GM12878 (cell line): ENCODE measurements at regions not wholly inside any gene's neighbourhood (a gene's known extent, or its start where the extent isn't known, plus 50 kb on each side); places are given as distances from the start of the nearest gene placed in this dataset.
"Not testable (repeated sequence)": the region's sequence is repeated elsewhere in the genome, so short reads cannot be mapped to it uniquely, and the experiment has no call there.

Experiments
- ATAC-seq: fragments of 200-7000 bp; cut with Tn5 transposase; 3 replicates; pipeline ENCODE4 v1.9.1; 2020; ENCODE audit warnings: mild to moderate bottlenecking, moderate library complexity
- BruUV-seq: library from RNA; stranded (reverse); fragments of 400-500 nt; replicated peaks from 2 replicates; lab custom pipeline; 2021; lab: Mats Ljungman, UMichigan
- CTCF ChIA-PET: fragments of 300-600 bp; sonication (Branson Sonifier 250); formaldehyde crosslinking; extraction: SDS; loops from one replicate; lab custom pipeline; 2021; ENCODE audit warnings: inconsistent platforms; lab: Yijun Ruan, JAX
- POLR2A ChIA-PET: fragments of 350-600 bp; formaldehyde crosslinking; extraction: SDS; loops from one replicate; lab custom pipeline; 2021; ENCODE audit warnings: inconsistent platforms; lab: Charles Lee
- RAD21 ChIA-PET: fragments of 300-600 bp; sonication (Branson Sonifier 250); formaldehyde crosslinking; loops from one replicate; lab custom pipeline; 2023; ENCODE audit warnings: antibody characterized with exemption; ENCODE audit not compliant: unreplicated experiment; lab: Charles Lee
- SMC1A ChIA-PET: fragments of 300-600 bp; sonication (Branson Sonifier 250); formaldehyde crosslinking; loops from one replicate; lab custom pipeline; 2023; ENCODE audit not compliant: unreplicated experiment, uncharacterized antibody; lab: Charles Lee
- DNase-seq: peaks from one replicate; pipeline ENCODE4 v3.0.0-alpha.2; 2011; ENCODE audit warnings: low read depth, low spot score
- FAIRE-seq: peaks from 3 replicates; lab custom pipeline; 2011; peaks lifted over from hg19 to GRCh38; lab: Jason Lieb, UNC
- H2AFZ ChIP-seq: 2 replicates; pipeline ENCODE4 v1.6.0; 2011; ENCODE audit warnings: low read depth, low read length, control low read depth; ENCODE audit not compliant: control insufficient read depth
- H3K27ac ChIP-seq: 2 replicates; pipeline ENCODE4 v1.5.1; 2011; ENCODE audit warnings: control low read depth; ENCODE audit not compliant: control insufficient read depth, insufficient read depth
- H3K27me3 ChIP-seq, 2 experiments: replicated peaks in 1 of 2; 2 replicates each; pipeline versions ENCODE4 v1.6.0 to v1.6.1; 2011; ENCODE audit warnings: low read length in 1 of 2; ENCODE audit not compliant: control insufficient read depth in 2 of 2, insufficient read depth in 2 of 2
- H3K36me3 ChIP-seq, 2 experiments: 2 replicates each; pipeline ENCODE4 v1.5.1; 2011; ENCODE audit warnings: low read length in 1 of 2; ENCODE audit not compliant: control insufficient read depth in 2 of 2, insufficient read depth in 2 of 2
- H3K4me1 ChIP-seq: 2 replicates; pipeline ENCODE4 v1.6.1; 2011; ENCODE audit warnings: mild to moderate bottlenecking, low read length, moderate library complexity, mixed read lengths; ENCODE audit not compliant: control insufficient read depth, insufficient read depth
- H3K4me2 ChIP-seq: 2 replicates; pipeline ENCODE4 v1.6.0; 2011; ENCODE audit warnings: control low read depth; ENCODE audit not compliant: control insufficient read depth, insufficient read depth
- H3K4me3 ChIP-seq: fragments of 200-600 bp; sonication (generic); 2 replicates; pipeline ENCODE4 v1.5.1; 2016
- H3K79me2 ChIP-seq: 2 replicates; pipeline ENCODE4 v1.6.0; 2011; ENCODE audit warnings: low read length; ENCODE audit not compliant: control insufficient read depth, insufficient read depth
- H3K9ac ChIP-seq: 2 replicates; pipeline ENCODE4 v1.8.0; 2011; ENCODE audit warnings: low read length, control low read depth, mixed read lengths; ENCODE audit not compliant: control insufficient read depth, insufficient read depth
- H3K9me3 ChIP-seq: replicated peaks from 3 replicates; pipeline ENCODE4 v1.5.1; 2011; ENCODE audit warnings: mild to moderate bottlenecking, low read length; ENCODE audit not compliant: control insufficient read depth, insufficient read depth
- H4K20me1 ChIP-seq: 2 replicates; pipeline ENCODE4 v1.6.0; 2011; ENCODE audit not compliant: control insufficient read depth, insufficient read depth
- BMI1 ChIP-seq: fragments of 450-650 bp; IDR thresholded peaks from 2 replicates; pipeline ENCODE4 v1.6.1; 2016; ENCODE audit warnings: mild to moderate bottlenecking, moderate library complexity, borderline replicate concordance
- HDAC6 ChIP-seq: fragments of 200-600 bp; sonication (generic); IDR thresholded peaks from one replicate; pipeline ENCODE4 v1.8.0; 2017; ENCODE audit warnings: antibody characterized with exemption; ENCODE audit not compliant: unreplicated experiment
- IKZF2 ChIP-seq, 2 experiments: fragments of 450-650 bp; IDR thresholded peaks; 2 replicates each; pipeline ENCODE4 v1.6.1; 2017; ENCODE audit warnings: mild to moderate bottlenecking in 2 of 2, moderate library complexity in 2 of 2
- MXI1 ChIP-seq: fragments of 150-350 bp; IDR thresholded peaks from 2 replicates; pipeline ENCODE4 v1.6.1; 2011; ENCODE audit warnings: low read depth, mild to moderate bottlenecking, inconsistent platforms, low read length, improper control_type of control experiment
- NR2C1 ChIP-seq: fragments of 450-650 bp; IDR thresholded peaks from 2 replicates; pipeline ENCODE4 v1.6.1; 2017; ENCODE audit warnings: antibody characterized with exemption, mild to moderate bottlenecking, moderate library complexity
- NR2F1 ChIP-seq: fragments of 450-650 bp; conservative IDR thresholded peaks from 2 replicates; pipeline ENCODE4 v1.6.1; 2017; ENCODE audit warnings: mild to moderate bottlenecking
- SIX5 ChIP-seq: IDR thresholded peaks from 2 replicates; pipeline ENCODE4 v1.6.1; 2011; ENCODE audit warnings: mild to moderate bottlenecking, low read depth, low read length, moderate library complexity; ENCODE audit not compliant: severe bottlenecking
- SREBF1 ChIP-seq: IDR thresholded peaks from 2 replicates; pipeline ENCODE4 v1.6.1; 2012; ENCODE audit warnings: mild to moderate bottlenecking, low read length
- TCF7 ChIP-seq: IDR thresholded peaks from 2 replicates; pipeline ENCODE4 v1.6.1; 2014; ENCODE audit warnings: antibody characterized with exemption, borderline replicate concordance
- USF1 ChIP-seq: IDR thresholded peaks from 2 replicates; pipeline ENCODE4 v1.6.1; 2011; ENCODE audit warnings: borderline replicate concordance, low read depth, mild to moderate bottlenecking, moderate library complexity, mixed read lengths, low read length; ENCODE audit not compliant: insufficient read depth; ENCODE audit errors: extremely low read length
- whole genome bisulfite sequencing: methylation state at CpG from one replicate; pipeline ENCODE4 v1.1.6; 2016; ENCODE audit warnings: low lambda C conversion rate; ENCODE audit not compliant: insufficient replicate concordance, insufficient coverage; ENCODE audit errors: missing lambda C conversion rate; 5-methylcytosine and 5-hydroxymethylcytosine counted together
- in situ Hi-C: fragments of 300-500 bp; cut with MboI; formaldehyde crosslinking; loops from 9 replicates; pipeline ENCODE4 v1.14.3; 2018; ENCODE audit warnings: mixed read lengths
- intact Hi-C: fragments of 100-400 bp; cut with micrococcal nuclease; formaldehyde crosslinking; loops from one replicate; pipeline ENCODE4 v1.14.2; 2022; ENCODE audit not compliant: unreplicated experiment

GRCh38 chr3:194959217-194959616 is 273.5 kb downstream of the FAM43A start:
- Histone ChIP-seq H3K9ac (no peak overlapping the region), H3K4me2 (no peak overlapping the region), H3K4me3 (no peak overlapping the region), H3K9me3 (no peaks in the 10 kb centered on the region), H3K36me3 (no peaks in the 10 kb centered on the region), H3K27ac (no peak overlapping the region), H4K20me1 (no peaks in the 10 kb centered on the region), H3K79me2 (no peaks in the 10 kb centered on the region), H2AFZ (no peak overlapping the region), H3K27me3 (peaks cover 0 to 3% of the 10 kb centered on the region in 2 experiments; a peak in 2 of 4 replicates), H3K4me1 (no peaks in the 10 kb centered on the region)
- POLR2A ChIA-PET, result no interaction called here
- no TSS peak for BruUV-seq
- no peak for TF ChIP-seq MXI1
- no peak for TF ChIP-seq NR2F1
- no peak for TF ChIP-seq SIX5
- TF ChIP-seq TCF7, result no peak
- TF ChIP-seq SREBF1, result no peak
- TF ChIP-seq HDAC6, result no peak
- no peak for TF ChIP-seq USF1
- no peak for TF ChIP-seq IKZF2 (IDR thresholded peaks at IDR 0.05)
- no peak for TF ChIP-seq NR2C1
- no peak for TF ChIP-seq BMI1
- intact Hi-C loops (no loop called here), in situ Hi-C loops (no loop called here)
- DNase-seq (no peak), FAIRE-seq (no peak), ATAC-seq (no peak)
- CTCF ChIA-PET, result no interaction called here
- SMC1A ChIA-PET, result interaction anchor here (0.6 to 1.0 kb wide), 2 partner anchors 8 to 277 kb away, joined by 3 read pairs; no protein-coding TSS in a partner anchor
- RAD21 ChIA-PET, result no interaction called here
- 39% methylated on average over 7 of the region's 7 CpGs for WGBS

DNA sequence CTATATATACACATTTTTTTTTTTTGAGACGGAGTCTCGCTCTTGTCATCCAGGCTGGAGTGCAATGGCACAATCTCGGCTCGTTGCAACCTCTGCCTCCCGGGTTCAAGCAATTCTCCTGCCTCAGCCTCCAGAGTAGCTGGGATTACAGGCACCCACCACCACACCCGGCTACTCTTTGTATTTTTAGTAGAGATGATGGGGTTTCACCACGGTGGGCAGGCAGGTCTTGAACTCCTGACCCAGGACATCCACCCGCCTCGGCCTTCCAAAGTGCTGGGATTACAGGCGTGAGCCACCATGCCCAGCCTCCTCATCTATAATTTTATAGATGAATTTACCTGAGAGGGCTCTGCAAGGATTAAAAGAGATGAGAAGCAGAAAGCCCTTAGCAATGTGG is 274.0 kb downstream of the FAM43A start:
- H3K9me3 ChIP-seq, H2AFZ ChIP-seq, DNase-seq, RAD21 ChIA-PET, H3K4me2 ChIP-seq, H3K9ac ChIP-seq, H3K79me2 ChIP-seq, SMC1A ChIA-PET, BruUV-seq, H3K4me1 ChIP-seq, POLR2A ChIA-PET, CTCF ChIA-PET, in situ Hi-C loops, H3K27ac ChIP-seq, H3K27me3 ChIP-seq, FAIRE-seq, intact Hi-C loops, ATAC-seq, H3K4me3 ChIP-seq, H3K36me3 ChIP-seq, H4K20me1 ChIP-seq: not testable (repeated sequence)
- WGBS, result 35% methylated on average over 10 of the region's 10 CpGs
